HL-60 (cell line): ENCODE measurements at regions not wholly inside any gene's neighbourhood (a gene's known extent, or its start where the extent isn't known, plus 50 kb on each side); places are given as distances from the start of the nearest gene placed in this dataset.

Experiments
- GABPA ChIP-seq: IDR thresholded peaks from 2 replicates; pipeline ENCODE4 v1.6.1; 2012; ENCODE audit warnings: low read depth
- POLR2AphosphoS5 ChIP-seq: IDR thresholded peaks from 2 replicates; pipeline ENCODE4 v1.6.1; 2012; ENCODE audit warnings: low read depth
- TF ChIP-seq, protein P1 (sequence below): IDR thresholded peaks from one replicate; pipeline ENCODE4 v1.5.1; 2011; ENCODE audit warnings: low read length, control low read depth, inconsistent platforms; ENCODE audit not compliant: insufficient read depth
- TF ChIP-seq, protein P2 (sequence below): IDR thresholded peaks from 2 replicates; pipeline ENCODE4 v1.6.1; 2012; ENCODE audit warnings: low read depth; ENCODE audit not compliant: insufficient replicate concordance

DNA sequence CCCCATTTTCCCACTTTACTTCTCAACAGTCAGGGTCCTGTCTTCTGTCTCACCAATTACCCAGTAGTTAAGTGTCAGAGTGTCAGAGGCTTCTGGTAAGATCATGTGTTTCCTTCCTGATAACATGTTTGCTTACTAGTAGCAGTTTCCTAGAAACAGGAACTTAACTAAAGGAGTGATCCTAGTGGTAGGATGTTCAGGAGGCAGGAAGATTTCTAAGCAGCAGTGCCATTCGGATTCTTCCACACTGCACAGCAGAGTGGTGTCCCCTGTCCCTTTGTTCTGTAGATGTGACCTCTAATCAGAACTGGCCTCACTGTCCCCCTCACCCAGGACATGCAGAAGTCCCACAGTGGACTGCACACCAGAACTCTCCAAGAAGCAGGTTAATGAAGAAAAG lies 221.8 kb upstream of the OSR1 start:
- TF ChIP-seq POLR2AphosphoS5 (no peak), GABPA (no peak)
- TF ChIP-seq, protein P1, sequence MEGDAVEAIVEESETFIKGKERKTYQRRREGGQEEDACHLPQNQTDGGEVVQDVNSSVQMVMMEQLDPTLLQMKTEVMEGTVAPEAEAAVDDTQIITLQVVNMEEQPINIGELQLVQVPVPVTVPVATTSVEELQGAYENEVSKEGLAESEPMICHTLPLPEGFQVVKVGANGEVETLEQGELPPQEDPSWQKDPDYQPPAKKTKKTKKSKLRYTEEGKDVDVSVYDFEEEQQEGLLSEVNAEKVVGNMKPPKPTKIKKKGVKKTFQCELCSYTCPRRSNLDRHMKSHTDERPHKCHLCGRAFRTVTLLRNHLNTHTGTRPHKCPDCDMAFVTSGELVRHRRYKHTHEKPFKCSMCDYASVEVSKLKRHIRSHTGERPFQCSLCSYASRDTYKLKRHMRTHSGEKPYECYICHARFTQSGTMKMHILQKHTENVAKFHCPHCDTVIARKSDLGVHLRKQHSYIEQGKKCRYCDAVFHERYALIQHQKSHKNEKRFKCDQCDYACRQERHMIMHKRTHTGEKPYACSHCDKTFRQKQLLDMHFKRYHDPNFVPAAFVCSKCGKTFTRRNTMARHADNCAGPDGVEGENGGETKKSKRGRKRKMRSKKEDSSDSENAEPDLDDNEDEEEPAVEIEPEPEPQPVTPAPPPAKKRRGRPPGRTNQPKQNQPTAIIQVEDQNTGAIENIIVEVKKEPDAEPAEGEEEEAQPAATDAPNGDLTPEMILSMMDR: no peak
- TF ChIP-seq, protein P2, sequence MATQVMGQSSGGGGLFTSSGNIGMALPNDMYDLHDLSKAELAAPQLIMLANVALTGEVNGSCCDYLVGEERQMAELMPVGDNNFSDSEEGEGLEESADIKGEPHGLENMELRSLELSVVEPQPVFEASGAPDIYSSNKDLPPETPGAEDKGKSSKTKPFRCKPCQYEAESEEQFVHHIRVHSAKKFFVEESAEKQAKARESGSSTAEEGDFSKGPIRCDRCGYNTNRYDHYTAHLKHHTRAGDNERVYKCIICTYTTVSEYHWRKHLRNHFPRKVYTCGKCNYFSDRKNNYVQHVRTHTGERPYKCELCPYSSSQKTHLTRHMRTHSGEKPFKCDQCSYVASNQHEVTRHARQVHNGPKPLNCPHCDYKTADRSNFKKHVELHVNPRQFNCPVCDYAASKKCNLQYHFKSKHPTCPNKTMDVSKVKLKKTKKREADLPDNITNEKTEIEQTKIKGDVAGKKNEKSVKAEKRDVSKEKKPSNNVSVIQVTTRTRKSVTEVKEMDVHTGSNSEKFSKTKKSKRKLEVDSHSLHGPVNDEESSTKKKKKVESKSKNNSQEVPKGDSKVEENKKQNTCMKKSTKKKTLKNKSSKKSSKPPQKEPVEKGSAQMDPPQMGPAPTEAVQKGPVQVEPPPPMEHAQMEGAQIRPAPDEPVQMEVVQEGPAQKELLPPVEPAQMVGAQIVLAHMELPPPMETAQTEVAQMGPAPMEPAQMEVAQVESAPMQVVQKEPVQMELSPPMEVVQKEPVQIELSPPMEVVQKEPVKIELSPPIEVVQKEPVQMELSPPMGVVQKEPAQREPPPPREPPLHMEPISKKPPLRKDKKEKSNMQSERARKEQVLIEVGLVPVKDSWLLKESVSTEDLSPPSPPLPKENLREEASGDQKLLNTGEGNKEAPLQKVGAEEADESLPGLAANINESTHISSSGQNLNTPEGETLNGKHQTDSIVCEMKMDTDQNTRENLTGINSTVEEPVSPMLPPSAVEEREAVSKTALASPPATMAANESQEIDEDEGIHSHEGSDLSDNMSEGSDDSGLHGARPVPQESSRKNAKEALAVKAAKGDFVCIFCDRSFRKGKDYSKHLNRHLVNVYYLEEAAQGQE: no peak
